ENCODE measurements at regions not wholly inside any gene's neighbourhood (a gene's known extent, or its start where the extent isn't known, plus 50 kb on each side); places are given as distances from the start of the nearest gene placed in this dataset.
"Not testable (repeated sequence)": the region's sequence is repeated elsewhere in the genome, so short reads cannot be mapped to it uniquely, and the experiment has no call there.

- H3K27ac Mint-ChIP-seq; H3K36me3 Mint-ChIP-seq (ENCODE audit: low read depth); H3K27me3 Mint-ChIP-seq; H3K4me1 Mint-ChIP-seq (ENCODE audit: low read depth); intact Hi-C loops (cut with micrococcal nuclease); H3K4me3 Mint-ChIP-seq; H3K9me3 Mint-ChIP-seq: not testable (repeated sequence)
Observed at GRCh38 chr9:63775092-63775426, 1510.0 kb downstream of the FOXD4L5 start.

DNA sequence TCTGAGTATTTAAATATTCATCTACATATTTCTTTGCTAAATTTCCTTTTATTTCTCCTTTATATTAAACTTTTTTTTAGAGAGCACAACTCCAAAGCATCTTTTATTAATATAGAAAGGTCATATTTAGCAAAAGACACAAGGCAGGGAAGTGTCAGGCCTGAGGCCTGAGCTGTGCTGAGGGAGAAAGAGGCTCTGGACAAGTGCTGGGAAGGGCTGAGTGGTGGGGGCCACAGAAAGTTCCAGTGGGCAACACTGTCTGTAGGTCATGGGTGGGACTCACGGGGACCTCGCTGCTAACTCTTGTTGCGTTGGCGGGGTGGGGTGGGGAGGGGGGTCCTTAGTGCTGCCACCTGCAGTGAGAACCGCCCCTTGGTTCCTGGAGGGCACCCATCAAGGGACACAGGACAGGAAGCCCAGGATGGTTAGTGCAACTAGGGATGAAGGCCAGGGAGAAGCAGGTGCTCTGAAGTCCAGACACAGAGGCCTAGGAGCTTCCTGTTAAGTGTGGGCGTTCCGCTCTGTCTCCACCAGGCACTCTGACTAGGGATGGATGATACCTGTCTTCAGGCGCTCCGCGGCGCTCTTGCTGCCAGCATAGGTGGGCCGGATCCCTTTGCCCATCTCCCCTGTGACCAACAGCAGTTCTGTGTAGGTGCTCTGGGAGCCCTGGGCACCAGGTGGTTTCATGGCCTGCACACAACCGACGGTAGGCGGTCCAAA lies 1510.5 kb downstream of the FOXD4L5 start:
- H3K27me3 Mint-ChIP-seq; H3K4me3 Mint-ChIP-seq; H3K36me3 Mint-ChIP-seq (ENCODE audit: low read depth); H3K27ac Mint-ChIP-seq; H3K9me3 Mint-ChIP-seq; H3K4me1 Mint-ChIP-seq (ENCODE audit: low read depth); intact Hi-C loops (cut with micrococcal nuclease): not testable (repeated sequence)

- H3K4me1 Mint-ChIP-seq (ENCODE audit: low read depth); intact Hi-C loops (cut with micrococcal nuclease); H3K27ac Mint-ChIP-seq; H3K36me3 Mint-ChIP-seq (ENCODE audit: low read depth); H3K27me3 Mint-ChIP-seq; H3K4me3 Mint-ChIP-seq: not testable (repeated sequence)
- peaks cover 26% of the 10 kb centered on the region for H3K9me3 Mint-ChIP-seq
Observed at GRCh38 chr9:63762230-63762629, 1522.8 kb downstream of the FOXD4L5 start.

GRCh38 chr9:63729021-63729420 lies 1556.0 kb downstream of the FOXD4L5 start:
- H3K36me3 Mint-ChIP-seq (ENCODE audit: low read depth); H3K4me1 Mint-ChIP-seq (ENCODE audit: low read depth); intact Hi-C loops (cut with micrococcal nuclease); H3K27ac Mint-ChIP-seq; H3K27me3 Mint-ChIP-seq; H3K4me3 Mint-ChIP-seq: not testable (repeated sequence)
- peaks cover 28% of the 10 kb centered on the region for H3K9me3 Mint-ChIP-seq

DNA sequence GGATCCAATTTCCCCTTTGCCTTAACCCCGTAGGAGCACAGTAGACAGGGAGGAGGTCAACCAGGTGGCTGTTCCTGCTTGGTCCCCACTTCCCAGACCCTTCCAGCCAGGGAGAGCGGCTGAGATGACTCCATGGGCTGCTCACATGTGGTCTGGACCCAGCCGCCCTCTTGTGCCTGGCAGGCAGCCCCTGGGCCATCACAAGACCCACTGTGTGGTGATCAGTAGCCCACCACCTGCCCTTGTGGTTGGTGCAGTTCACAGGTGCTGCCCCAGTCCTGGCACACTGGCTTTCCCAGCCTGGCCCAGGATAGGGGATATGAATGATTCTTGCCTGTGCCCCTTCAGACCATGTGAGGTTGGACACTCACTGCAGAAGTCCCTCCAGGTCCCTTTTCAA lies 1556.7 kb downstream of the FOXD4L5 start:
- intact Hi-C loops (cut with micrococcal nuclease): no loop called here
- Mint-ChIP-seq H3K36me3 (ENCODE audit: low read depth) (no peaks in the 10 kb centered on the region), H3K27me3 (no peaks in the 10 kb centered on the region), H3K4me3 (no peak overlapping the region), H3K4me1 (ENCODE audit: low read depth) (no peaks in the 10 kb centered on the region), H3K9me3 (peaks cover 28% of the 10 kb centered on the region), H3K27ac (no peak overlapping the region)

DNA sequence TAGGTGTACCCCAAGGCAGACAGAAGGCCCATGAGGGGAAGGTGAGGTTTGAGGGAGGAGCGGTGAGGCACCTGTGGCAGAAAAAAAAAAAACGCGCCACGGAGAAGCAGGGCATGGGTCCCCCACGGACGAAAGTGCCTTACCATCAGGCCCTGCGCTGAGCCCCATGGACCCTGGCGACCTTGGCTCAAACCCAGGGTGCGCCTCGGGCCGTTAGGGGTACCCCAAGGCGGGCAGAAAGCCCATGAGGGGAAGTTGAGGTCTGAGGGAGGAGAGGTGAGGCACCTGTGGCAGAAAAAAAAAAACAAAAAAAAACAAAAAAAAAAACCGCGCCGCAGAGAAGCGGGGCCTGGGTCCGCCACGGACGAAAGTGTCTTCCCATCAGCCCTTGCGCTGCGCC lies 1576.7 kb downstream of the FOXD4L5 start:
- H3K9me3 Mint-ChIP-seq: peaks cover 32% of the 10 kb centered on the region
- H3K4me3 Mint-ChIP-seq; H3K36me3 Mint-ChIP-seq (ENCODE audit: low read depth); H3K27me3 Mint-ChIP-seq; intact Hi-C loops (cut with micrococcal nuclease); H3K4me1 Mint-ChIP-seq (ENCODE audit: low read depth); H3K27ac Mint-ChIP-seq: not testable (repeated sequence)

GRCh38 chr9:63704456-63704855 lies 1580.6 kb downstream of the FOXD4L5 start:
- H3K27ac Mint-ChIP-seq; H3K36me3 Mint-ChIP-seq (ENCODE audit: low read depth); H3K4me1 Mint-ChIP-seq (ENCODE audit: low read depth); H3K27me3 Mint-ChIP-seq; H3K4me3 Mint-ChIP-seq; intact Hi-C loops (cut with micrococcal nuclease): not testable (repeated sequence)
- H3K9me3 Mint-ChIP-seq: peaks cover 44% of the 10 kb centered on the region

GRCh38 chr9:63703670-63704069 lies 1581.3 kb downstream of the FOXD4L5 start:
- H3K36me3 Mint-ChIP-seq (ENCODE audit: low read depth); H3K27me3 Mint-ChIP-seq; intact Hi-C loops (cut with micrococcal nuclease); H3K4me3 Mint-ChIP-seq; H3K4me1 Mint-ChIP-seq (ENCODE audit: low read depth); H3K27ac Mint-ChIP-seq: not testable (repeated sequence)
- peaks cover 43% of the 10 kb centered on the region for H3K9me3 Mint-ChIP-seq

- peaks cover 38% of the 10 kb centered on the region for H3K9me3 Mint-ChIP-seq
Observed at GRCh38 chr9:63703138-63703665, 1581.8 kb downstream of the FOXD4L5 start.

More at GRCh38 chr9:63703138-63703665, 1581.8 kb downstream of the FOXD4L5 start:
- H3K27ac Mint-ChIP-seq; intact Hi-C loops (cut with micrococcal nuclease); H3K27me3 Mint-ChIP-seq; H3K4me1 Mint-ChIP-seq (ENCODE audit: low read depth); H3K36me3 Mint-ChIP-seq (ENCODE audit: low read depth); H3K4me3 Mint-ChIP-seq: not testable (repeated sequence)

All from dendritic cell treated with granulocyte-macrophage colony-stimulating factor and Interleukin-4, amounts not matched to agents 40 ng/mL and 50 ng/mL, for 4 days (primary cell).